ENCODE measurements at regions not wholly inside any gene's neighbourhood (a gene's known extent, or its start where the extent isn't known, plus 50 kb on each side); places are given as distances from the start of the nearest gene placed in this dataset.

- no peak overlapping the region for H3K4me3 ChIP-seq (ENCODE audit: low read depth, low read length)
- no peak for TF ChIP-seq CTCF (IDR thresholded peaks at IDR 0.05; ENCODE audit: borderline replicate concordance, insufficient read depth, low read depth, low read length)
Measured at GRCh38 chr7:118648002-118648401, 423.5 kb downstream of the ANKRD7 start.

- H3K4me3 ChIP-seq (ENCODE audit: low read depth, low read length), result no peak overlapping the region
- no peak for TF ChIP-seq CTCF (IDR thresholded peaks at IDR 0.05; ENCODE audit: borderline replicate concordance, insufficient read depth, low read depth, low read length)
Measured at GRCh38 chr7:118657391-118658005, 433.0 kb downstream of the ANKRD7 start.

- no peak for TF ChIP-seq CTCF (IDR thresholded peaks at IDR 0.05; ENCODE audit: borderline replicate concordance, insufficient read depth, low read depth, low read length)
- H3K4me3 ChIP-seq (ENCODE audit: low read depth, low read length), result no peak overlapping the region
Measured at GRCh38 chr7:118662266-118662665, 437.8 kb downstream of the ANKRD7 start.

- H3K4me3 ChIP-seq (ENCODE audit: low read depth, low read length), result no peak overlapping the region
- no peak for TF ChIP-seq CTCF (IDR thresholded peaks at IDR 0.05; ENCODE audit: borderline replicate concordance, insufficient read depth, low read depth, low read length)
Measured at GRCh38 chr7:118664498-118664897, 440.0 kb downstream of the ANKRD7 start.

GRCh38 chr7:118671149-118671548 lies 446.6 kb downstream of the ANKRD7 start:
- H3K4me3 ChIP-seq (ENCODE audit: low read depth, low read length), result no peak overlapping the region
- no peak for TF ChIP-seq CTCF (IDR thresholded peaks at IDR 0.05; ENCODE audit: borderline replicate concordance, insufficient read depth, low read depth, low read length)

GRCh38 chr7:118684796-118685195 lies 460.3 kb downstream of the ANKRD7 start:
- no peak overlapping the region for H3K4me3 ChIP-seq (ENCODE audit: low read depth, low read length)
- TF ChIP-seq CTCF (IDR thresholded peaks at IDR 0.05; ENCODE audit: borderline replicate concordance, insufficient read depth, low read depth, low read length), result no peak

GRCh38 chr7:118689403-118689802 lies 464.9 kb downstream of the ANKRD7 start:
- no peak overlapping the region for H3K4me3 ChIP-seq (ENCODE audit: low read depth, low read length)
- TF ChIP-seq CTCF (IDR thresholded peaks at IDR 0.05; ENCODE audit: borderline replicate concordance, insufficient read depth, low read depth, low read length), result no peak
